Sciatic nerve (tissue), 2 donors: ENCODE measurements at regions not wholly inside any gene's neighbourhood (a gene's known extent, or its start where the extent isn't known, plus 50 kb on each side); places are given as distances from the start of the nearest gene placed in this dataset.
"Not testable (repeated sequence)": the region's sequence is repeated elsewhere in the genome, so short reads cannot be mapped to it uniquely, and the experiment has no call there.

Experiments
- ATAC-seq: fragments of 200-7000 bp; cut with Tn5 transposase; one replicate; pipeline ENCODE4 v1.9.1; 2020; ENCODE audit warnings: mild to moderate bottlenecking, moderate library complexity
- DNase-seq: peaks from one replicate; pipeline ENCODE4 v3.0.0-alpha.2; 2020; ENCODE audit warnings: low spot score
- intact Hi-C: fragments of 100-400 bp; cut with DNase I; formaldehyde crosslinking; loops from one replicate; pipeline ENCODE4 v1.14.2; 2022
- donor health status: DM: no; HTN: no; CAD: no.
- donor health status: DM: no; HTN: no; CAD: no.

DNA sequence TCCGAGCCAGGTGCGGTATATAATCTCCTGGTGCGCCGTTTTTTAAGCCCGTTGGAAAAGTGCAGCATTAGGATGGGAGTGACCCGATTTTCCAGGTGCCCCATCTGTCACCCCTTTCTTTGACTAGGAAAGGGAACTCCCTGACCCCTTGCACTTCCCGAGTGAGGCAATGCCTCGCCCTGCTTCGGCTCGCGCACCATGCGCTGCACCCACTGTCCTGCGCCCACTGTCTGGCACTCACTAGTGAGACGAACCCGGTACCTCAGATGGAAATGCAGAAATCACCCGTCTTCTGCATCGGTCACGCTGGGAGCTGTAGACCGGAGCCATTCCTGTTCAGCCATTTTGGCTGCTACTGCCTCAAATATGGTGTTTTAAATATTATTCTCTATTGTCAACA lies 198.0 kb downstream of the MEIS1 start:
- DNase-seq, intact Hi-C loops, ATAC-seq: not testable (repeated sequence)

DNA sequence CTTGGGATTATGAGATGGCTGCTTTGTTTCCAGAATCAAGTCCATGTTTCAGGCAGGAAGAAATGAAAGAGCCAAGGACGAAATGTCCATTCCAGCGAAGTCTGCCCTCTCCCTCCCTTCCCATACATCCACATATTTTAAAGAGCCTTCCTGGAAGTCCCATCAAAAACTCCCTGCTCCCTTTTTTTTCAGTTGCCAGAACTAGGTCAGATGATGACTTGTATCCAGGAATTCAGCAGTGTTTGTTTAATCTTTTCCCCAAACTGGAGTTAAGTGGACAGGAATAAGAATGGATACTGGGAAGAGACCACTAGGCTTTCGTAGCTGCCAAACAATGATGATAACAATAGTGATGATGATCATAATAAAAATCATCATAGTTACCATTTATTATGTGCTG lies 198.7 kb downstream of the MEIS1 start:
- DNase-seq (no peak), ATAC-seq (no peak)
- intact Hi-C loops = no loop called here

DNA sequence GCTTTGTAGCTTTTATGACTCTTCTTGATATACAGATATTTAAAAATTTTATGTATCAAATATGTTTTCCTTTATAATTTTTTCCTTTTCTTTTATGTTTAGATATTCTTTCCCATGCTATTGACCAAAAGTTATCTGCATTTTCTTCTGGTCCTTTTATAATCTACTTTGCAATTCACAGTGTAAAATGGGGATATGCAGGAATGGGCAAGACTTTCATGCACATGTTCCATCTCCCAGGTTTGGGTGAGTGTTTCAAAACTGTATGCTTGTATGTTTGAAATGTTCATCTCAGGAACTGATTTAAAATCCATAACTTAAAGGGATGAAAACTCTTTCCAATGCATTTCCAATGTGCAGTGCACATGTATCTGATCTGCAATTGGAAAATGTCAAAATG lies 199.9 kb downstream of the MEIS1 start:
- ATAC-seq = no peak
- DNase-seq = no peak
- intact Hi-C loops = no loop called here

DNA sequence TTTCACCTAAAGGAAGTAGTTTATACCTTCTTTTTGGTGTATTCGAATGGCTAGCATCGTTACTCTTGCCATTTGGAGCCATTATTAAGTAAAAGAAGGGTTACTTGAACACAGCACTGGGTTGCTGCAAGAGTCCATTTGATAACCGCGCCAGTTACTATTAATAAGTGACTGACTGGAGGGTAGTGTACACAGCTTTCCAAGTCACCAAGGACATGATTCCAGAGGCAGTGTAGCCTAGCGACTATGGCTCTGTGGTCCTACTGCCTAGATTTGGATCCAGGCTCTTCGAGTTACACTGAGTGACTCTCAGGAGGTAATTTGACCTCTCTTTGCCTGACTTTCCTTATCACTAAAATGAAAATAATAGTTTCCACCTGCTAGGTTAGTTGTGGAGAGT lies 206.8 kb downstream of the MEIS1 start:
- intact Hi-C loops = no loop called here
- ATAC-seq (no peak), DNase-seq (no peak)

DNA sequence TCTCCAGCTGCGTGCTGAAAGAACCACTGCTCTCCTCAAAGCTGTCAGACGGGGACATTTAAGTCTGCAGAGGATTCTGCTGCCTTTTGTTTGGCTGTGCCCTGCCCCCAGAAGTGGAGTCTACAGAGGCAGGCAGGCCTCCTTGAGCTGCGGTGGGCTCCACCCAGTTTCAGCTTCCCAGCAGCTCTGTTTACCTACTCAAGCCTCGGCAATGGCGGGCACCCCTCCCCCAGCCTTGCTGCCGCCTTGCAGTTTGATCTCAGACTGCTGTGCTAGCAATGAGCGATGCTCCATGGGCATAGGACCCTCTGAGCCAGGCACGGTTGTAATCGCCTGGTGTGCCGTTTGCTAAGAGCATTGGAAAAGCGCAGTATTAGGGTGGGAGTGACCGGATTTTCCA lies 213.2 kb downstream of the MEIS1 start:
- DNase-seq, ATAC-seq, intact Hi-C loops: not testable (repeated sequence)

DNA sequence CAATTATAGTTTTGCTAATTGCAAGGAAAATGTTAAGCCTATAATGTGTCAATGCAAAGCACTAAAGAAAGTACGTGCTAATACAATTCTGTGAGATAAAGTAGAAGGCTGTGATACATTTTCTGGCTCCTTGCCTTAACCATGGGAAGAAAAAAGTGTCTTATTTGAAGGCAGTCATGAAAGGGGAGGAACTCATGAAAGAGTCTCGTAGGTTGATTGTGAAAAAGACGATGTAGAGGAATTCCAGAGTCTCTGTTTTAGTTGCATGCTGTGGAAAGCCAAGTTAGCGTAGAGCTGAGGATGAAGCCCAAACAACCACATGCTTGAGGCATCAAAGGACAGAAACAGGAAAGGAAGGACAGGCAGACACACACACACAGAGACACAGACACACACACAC lies 214.1 kb downstream of the MEIS1 start:
- no peak for DNase-seq
- intact Hi-C loops = no loop called here
- ATAC-seq = no peak

DNA sequence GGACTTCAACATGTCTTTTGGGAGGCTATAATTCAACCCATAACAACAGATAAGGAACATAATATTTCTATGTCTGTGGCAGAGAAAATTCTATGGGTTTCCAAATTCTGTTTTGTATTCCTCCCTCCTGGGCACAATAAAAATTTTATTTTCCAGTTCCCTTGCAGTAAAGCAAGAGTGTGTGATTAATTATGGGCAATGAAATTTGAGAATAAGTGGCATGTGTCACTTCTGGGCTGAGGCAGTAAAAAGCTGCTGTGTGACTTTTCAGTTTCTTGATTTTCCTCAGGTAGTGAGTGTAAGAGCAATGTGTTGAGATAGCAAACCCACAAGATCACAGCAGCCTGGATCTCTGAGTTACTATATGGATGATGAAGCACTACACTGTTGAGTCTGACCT lies 216.4 kb downstream of the MEIS1 start:
- ATAC-seq (no peak), DNase-seq (no peak)
- intact Hi-C loops = no loop called here

DNA sequence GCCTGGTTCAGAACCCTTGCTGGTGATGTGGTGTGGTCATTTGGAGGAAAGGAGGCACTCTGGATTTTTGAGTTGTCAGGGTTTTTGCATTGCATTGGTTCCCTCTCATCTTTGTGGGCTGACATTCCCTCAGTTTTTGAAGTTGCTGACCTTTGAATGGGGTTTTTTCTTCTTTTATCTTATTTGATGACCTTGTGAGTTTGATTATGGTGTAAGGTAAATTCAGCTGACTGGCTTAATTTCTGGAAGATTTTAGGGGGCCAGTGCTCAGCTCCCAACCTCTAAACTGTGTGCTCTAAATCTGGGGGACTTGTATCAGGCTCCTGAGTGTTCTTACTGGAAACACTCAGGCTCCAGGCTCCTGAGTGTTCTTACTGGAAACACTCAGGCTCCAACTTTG lies 225.9 kb downstream of the MEIS1 start:
- no peak for DNase-seq
- intact Hi-C loops = no loop called here
- ATAC-seq = no peak

DNA sequence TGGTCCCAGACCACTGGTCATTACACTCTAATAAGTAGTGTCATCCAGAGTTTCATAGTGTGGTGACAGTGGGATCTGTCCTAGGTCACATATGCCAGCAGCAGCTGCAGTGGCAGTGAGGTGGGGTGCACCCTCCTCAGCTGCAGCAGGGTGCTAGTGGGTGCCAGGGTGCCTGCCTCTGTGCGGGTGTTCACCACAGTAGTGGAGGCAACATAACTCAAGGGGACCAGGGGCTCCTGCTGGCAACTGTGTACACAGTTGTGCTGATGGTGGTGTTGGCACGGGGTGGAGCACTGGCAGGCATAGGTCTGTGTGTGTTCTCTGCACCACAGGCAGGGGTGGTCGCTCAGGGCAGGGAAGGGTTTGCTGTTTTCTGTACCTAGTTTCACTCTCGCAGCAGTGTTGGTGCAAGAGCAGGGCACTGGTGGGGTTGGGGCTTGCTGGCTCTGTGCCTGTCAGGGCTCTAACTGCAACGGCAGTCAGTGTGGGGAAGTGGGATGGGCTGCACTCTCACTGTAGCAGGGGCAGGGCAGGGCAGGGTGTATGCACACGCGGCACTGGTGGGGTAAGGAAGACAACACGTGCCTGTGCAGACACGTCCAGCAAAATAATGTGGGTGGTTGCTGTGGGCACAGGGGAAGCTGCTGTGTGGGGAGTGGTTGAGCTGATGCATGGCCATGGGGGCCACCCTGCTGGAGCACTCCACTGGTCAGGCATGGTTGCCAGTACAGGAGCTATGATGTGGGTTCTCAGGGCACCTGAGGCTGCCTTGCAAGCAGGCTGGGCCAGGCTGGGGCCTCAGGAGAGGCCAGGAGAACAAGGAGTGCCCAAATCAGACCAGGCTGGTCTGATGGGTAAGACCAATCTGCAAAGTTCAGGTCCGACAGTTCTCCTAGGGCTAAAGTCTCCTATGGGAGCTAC lies 226.6 kb downstream of the MEIS1 start:
- ATAC-seq = no peak
- DNase-seq = no peak
- intact Hi-C loops = no loop called here

DNA sequence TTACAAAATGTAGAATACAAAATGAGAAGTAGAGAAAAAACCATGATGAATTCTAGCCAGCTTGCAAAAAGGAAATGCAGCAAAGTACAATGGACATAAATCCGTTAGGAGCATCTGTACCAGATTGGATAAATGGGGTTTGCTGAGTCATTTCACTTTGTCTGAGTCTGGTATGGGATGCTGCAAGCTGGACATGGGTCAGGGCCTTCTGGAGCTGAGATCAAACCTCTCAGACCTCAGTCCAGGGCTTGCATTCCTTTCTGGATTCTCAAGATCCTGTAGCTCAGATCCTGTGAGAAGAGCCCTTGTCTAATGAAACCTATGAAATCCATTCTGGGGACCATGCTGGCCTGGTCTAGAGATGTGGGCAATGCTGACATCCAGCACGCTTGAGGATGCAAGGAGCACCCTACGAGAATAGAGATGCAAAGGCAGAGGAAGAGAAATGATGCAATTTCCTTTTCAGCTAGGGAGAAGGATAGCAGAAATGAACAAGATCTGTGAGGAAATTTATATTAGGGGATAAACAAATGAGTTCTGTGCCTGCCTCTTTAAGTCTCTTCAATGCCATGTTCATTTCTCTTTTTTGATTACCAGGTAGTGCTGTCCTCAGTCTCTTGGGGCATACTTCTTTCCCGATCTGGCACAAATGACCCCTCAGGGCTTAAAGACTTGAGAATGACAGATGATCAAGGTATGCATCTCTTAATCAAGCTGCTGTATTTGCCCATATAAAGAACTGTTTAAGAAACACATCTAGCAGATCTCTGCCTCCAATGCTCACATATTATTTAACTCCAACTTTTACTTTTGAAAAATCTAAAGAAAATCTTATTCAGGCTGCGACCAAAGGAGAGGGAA lies 230.4 kb downstream of the MEIS1 start:
- no peak for DNase-seq
- ATAC-seq = no peak
- intact Hi-C loops = no loop called here

DNA sequence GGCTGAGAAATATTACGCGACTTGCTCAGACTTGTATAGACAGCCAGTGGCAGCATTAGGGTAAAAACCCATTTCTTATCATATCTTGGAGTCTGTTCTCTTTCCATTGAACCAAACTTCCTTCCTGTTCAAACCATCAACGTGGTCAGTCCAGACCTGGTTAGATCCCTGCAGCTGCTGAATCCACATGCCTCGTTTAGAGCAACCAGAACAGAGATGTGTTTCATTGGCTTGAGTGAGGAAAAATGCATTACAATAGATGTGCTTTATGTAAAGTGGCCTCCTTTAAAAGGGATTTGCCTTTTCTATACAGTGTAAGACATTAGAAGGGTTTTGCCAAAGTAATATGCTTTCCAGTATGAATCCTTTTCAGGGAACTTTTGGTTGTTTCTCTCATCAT lies 232.4 kb downstream of the MEIS1 start:
- DNase-seq = no peak
- no peak for ATAC-seq
- intact Hi-C loops = no loop called here

DNA sequence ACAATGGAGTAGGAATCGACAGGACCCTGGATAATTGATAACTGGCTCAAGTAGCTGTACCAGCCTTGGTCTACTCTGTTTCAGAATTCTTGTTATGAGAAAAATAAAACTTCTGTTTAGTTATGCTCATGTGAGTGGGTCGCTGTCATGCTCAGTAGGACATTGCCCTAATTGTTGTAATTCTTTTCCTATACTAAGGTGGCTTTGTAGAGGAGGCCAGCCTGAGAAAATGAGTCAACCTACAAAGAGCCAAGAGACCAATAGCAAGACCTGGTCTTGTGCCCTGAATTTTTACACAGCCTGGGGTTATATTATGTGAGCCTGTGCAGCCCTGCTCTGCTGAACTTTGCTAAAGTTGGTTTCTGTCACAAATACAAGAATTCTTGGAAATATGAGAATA lies 238.4 kb downstream of the MEIS1 start:
- DNase-seq (no peak), ATAC-seq (no peak)
- intact Hi-C loops = no loop called here

DNA sequence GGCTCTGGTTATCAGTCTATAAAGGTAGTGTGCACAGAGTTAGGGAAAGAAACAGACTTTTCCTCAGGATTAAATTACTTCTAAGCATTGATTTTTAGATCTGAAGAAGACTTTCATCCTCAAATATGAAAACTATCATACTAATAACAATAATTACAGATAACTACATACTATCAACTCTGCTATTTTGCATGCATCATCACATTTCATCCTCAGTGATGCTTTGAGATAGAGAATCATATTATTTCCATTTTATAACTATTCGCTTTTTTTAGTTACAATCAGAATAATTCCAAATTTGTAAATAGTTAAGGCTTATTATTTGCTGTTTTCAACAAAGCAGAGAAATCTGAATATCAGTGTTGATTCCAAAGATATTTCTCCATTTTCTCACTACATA lies 239.2 kb downstream of the MEIS1 start:
- no peak for ATAC-seq
- intact Hi-C loops = no loop called here
- no peak for DNase-seq

DNA sequence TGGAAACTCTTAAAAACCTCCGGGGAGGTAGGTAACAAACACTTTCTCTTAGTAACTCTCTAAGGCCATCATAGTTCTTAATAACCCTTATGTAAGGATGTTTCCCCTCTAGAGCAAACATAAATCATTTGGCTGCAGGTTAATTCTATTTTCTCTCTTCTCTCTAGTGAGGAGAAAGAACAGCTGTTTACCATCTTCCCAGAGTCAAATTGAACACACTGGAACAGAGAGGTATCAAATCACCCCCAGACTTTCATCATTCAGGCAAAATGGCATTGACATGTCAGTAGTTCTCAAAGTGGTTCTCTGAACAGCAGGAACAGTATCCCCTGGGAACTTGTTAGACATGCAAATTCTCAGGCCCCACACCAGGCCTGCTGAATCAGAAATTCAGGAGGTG lies 240.7 kb downstream of the MEIS1 start:
- ATAC-seq (no peak), DNase-seq (no peak)
- intact Hi-C loops = no loop called here

DNA sequence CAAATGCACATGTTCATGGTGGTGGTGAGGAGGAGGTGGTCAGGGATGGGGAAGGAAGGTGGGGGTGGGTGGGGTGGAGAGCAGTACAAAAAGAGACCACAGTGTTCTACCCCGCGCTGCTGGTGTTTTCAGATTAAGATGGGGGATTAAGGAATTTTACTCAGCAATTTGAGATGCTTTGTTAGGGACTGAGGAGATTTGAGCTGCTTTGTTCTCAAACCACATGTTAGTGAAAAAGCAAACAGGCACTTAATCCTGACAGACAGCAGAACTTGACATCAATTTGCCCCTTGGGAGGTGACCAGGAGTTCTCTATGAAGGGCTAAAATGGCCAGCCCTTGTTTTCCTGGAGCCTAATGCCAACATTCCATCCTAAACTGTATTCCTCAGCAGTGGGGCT lies 244.5 kb downstream of the MEIS1 start:
- DNase-seq = no peak
- ATAC-seq = no peak
- intact Hi-C loops = no loop called here

DNA sequence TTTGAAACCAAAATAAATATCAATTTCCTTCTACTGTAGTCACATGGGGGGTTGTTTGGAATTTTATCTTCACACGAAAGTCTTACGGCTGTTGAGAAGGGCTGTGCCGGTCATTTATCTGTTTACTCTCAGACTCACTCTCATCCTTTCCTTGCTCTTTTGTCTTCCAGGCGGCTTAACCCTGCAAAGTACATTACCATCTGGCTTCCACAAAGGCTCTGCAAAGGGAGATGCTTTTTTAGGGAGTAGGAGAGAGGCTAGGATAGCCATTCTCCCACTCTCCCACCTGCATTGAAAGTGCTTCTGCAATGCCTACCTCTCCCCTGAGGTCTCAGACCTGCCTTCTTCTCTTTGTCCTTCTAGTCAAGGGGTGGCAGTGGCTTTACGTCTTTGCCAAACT lies 247.6 kb downstream of the MEIS1 start:
- DNase-seq = no peak
- intact Hi-C loops = no loop called here
- ATAC-seq = no peak

DNA sequence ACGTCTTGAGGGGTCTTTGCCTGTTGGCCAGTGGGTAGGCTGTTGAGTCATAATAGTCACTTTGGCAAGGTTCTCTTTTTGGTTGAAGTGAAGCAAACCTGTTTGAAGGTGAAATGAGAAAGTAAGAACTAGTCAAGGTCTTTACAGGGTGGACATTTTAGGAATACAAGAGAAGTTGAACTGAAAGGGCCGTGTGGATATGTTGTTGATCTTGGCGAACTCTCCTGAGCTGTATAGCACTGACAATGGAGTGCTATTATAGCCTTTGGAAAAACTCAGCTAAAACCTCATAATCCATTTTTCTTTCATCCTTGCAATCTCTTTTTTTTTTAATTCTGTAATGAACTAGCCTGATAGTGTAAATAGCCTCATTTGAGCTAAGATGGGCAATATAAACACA lies 248.1 kb downstream of the MEIS1 start:
- intact Hi-C loops = no loop called here
- DNase-seq (no peak), ATAC-seq (no peak)

DNA sequence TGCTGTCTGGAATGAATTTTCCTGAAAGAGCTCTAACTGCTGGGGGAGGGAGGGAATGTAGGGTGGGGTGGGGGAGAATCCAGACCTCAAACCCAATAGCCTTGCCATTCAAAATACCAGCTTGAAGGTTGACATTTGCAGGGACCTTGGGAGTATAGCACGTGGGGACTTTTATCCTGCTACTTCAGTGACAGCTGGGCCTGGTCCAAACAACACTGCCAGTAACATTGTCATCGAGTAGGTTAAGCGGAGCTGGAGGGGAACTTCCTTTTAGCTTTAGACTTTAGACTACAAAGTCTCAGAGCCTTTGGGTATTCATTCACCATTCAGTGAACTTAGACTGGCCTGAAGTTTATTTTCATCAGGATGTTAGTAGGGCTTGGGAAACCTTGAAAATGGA lies 248.7 kb downstream of the MEIS1 start:
- ATAC-seq = no peak
- no peak for DNase-seq
- intact Hi-C loops = no loop called here

DNA sequence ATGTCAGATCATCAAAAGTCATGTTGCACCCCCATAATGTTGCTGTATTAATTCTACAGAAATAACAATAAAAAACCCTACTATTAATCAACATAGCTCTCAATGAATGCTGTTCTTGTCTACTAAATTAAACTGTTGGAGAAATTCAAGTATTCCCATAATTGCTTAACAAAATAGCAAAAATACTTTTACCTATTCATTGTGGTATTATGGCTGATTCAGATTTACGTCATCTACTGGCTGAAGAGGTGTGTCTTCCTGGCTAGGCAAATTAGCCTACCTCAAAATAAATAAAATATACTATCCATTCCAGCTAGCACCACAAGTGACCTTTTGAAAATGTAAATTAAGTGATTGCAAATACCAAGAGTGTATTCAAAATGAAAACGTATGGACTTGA lies 249.4 kb downstream of the MEIS1 start:
- intact Hi-C loops = no loop called here
- DNase-seq = no peak
- no peak for ATAC-seq

DNA sequence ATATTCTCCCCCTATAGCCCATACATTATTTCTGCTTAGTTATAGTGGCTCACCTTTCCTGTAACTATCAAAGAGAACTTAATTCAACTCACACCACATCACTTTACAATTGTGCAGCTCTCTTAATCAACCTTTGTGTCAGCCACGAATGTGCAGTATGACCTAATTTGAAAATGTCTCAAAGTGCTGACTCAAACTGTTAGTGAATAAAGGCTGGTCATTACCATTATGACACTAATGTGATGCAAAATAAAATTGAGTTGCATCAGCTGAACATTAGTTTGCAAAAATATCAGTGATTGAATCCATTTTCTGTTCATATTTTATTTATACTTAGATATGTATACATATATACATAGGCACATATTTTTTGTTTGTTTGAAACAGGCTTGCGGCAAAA lies 251.8 kb downstream of the MEIS1 start:
- intact Hi-C loops = no loop called here
- ATAC-seq (no peak), DNase-seq (no peak)
